Naive thymus-derived CD4-positive, alpha-beta T cell (primary cell): ENCODE measurements at regions not wholly inside any gene's neighbourhood (a gene's known extent, or its start where the extent isn't known, plus 50 kb on each side); places are given as distances from the start of the nearest gene placed in this dataset.

Experiments
- ATAC-seq: fragments of 150-1000 bp; cut with Tn5 transposase; 2 replicates; pipeline ENCODE4 v1.10.0; 2021; ENCODE audit warnings: mild to moderate bottlenecking, moderate library complexity
- CTCF ChIA-PET: fragments of 350-600 bp; sonication (Branson Sonifier 250); formaldehyde crosslinking; loops from one replicate; lab custom pipeline; 2021; ENCODE audit warnings: antibody characterized with exemption; lab: Charles Lee
- POLR2A ChIA-PET: fragments of 350-600 bp; sonication (Branson Sonifier 250); formaldehyde crosslinking; loops from one replicate; lab custom pipeline; 2021; ENCODE audit warnings: antibody characterized with exemption, inconsistent platforms; lab: Charles Lee
- DNase-seq, 9 donors: peaks; one replicate each; pipeline versions ENCODE4 v3.0.0 to v3.0.0-alpha.2; 2020 to 2022; ENCODE audit warnings: mixed read lengths in 1 of 9
- H3K27ac ChIP-seq: one replicate; pipeline ENCODE4 v1.7.0; 2013; ENCODE audit warnings: mild to moderate bottlenecking, low read depth, low read length, moderate library complexity
- H3K27me3 ChIP-seq, 2 donors: one replicate each; pipeline ENCODE4 v1.7.0; 2013; ENCODE audit warnings: low read length in 2 of 2, mild to moderate bottlenecking in 2 of 2, moderate library complexity in 2 of 2; ENCODE audit not compliant: control insufficient read depth in 2 of 2, insufficient read depth in 2 of 2
- H3K36me3 ChIP-seq, 3 experiments: 1 replicate in 2 of 3; 2 replicates in 1 of 3; pipeline ENCODE4 v1.7.0; 2013; ENCODE audit warnings: low read length in 3 of 3, mild to moderate bottlenecking in 3 of 3, moderate library complexity in 1 of 3; ENCODE audit not compliant: insufficient read depth in 3 of 3, control insufficient read depth in 2 of 3
- H3K4me1 ChIP-seq, 2 donors: one replicate each; pipeline ENCODE4 v1.7.0; 2013; ENCODE audit warnings: low read length in 2 of 2, mild to moderate bottlenecking in 2 of 2, moderate library complexity in 1 of 2; ENCODE audit not compliant: control insufficient read depth in 2 of 2, insufficient read depth in 2 of 2
- H3K4me3 ChIP-seq: 2 replicates; pipeline ENCODE4 v1.7.0; 2013; ENCODE audit warnings: mild to moderate bottlenecking, low read length
- H3K9me3 ChIP-seq, 3 experiments: 1 replicate in 2 of 3; 2 replicates in 1 of 3; pipeline ENCODE4 v1.7.0; 2013; ENCODE audit warnings: low read length in 3 of 3; ENCODE audit not compliant: control insufficient read depth in 2 of 3
- H3K27ac Mint-ChIP-seq, 9 donors: one replicate each; pipeline ENCODE4 v1.8.0; 2020 to 2022; ENCODE audit warnings: mixed read lengths in 9 of 9, mild to moderate bottlenecking in 8 of 9, moderate library complexity in 5 of 9, inconsistent platforms in 2 of 9
- H3K27me3 Mint-ChIP-seq, 5 donors: one replicate each; pipeline ENCODE4 v1.8.0; 2021 to 2022; ENCODE audit warnings: mixed read lengths in 5 of 5, mild to moderate bottlenecking in 1 of 5
- H3K36me3 Mint-ChIP-seq, 5 donors: one replicate each; pipeline ENCODE4 v1.8.0; 2020 to 2022; ENCODE audit warnings: mixed read lengths in 5 of 5, mild to moderate bottlenecking in 3 of 5, inconsistent platforms in 1 of 5
- H3K4me1 Mint-ChIP-seq, 7 donors: one replicate each; pipeline ENCODE4 v1.8.0; 2020 to 2022; ENCODE audit warnings: mixed read lengths in 7 of 7, mild to moderate bottlenecking in 3 of 7, inconsistent platforms in 1 of 7
- H3K4me3 Mint-ChIP-seq, 10 donors: one replicate each; pipeline ENCODE4 v1.8.0; 2020 to 2022; ENCODE audit warnings: mild to moderate bottlenecking in 10 of 10, mixed read lengths in 10 of 10, moderate library complexity in 6 of 10, inconsistent platforms in 2 of 10
- H3K9me3 Mint-ChIP-seq, 11 donors: one replicate each; pipeline ENCODE4 v1.8.0; 2020 to 2022; ENCODE audit warnings: mixed read lengths in 11 of 11, mild to moderate bottlenecking in 4 of 11, inconsistent platforms in 1 of 11, moderate library complexity in 1 of 11
- intact Hi-C, 2 donors: fragments of 100-400 bp; cut with micrococcal nuclease; formaldehyde crosslinking; loops; one replicate each; pipeline ENCODE4 v1.15.1; 2023

DNA sequence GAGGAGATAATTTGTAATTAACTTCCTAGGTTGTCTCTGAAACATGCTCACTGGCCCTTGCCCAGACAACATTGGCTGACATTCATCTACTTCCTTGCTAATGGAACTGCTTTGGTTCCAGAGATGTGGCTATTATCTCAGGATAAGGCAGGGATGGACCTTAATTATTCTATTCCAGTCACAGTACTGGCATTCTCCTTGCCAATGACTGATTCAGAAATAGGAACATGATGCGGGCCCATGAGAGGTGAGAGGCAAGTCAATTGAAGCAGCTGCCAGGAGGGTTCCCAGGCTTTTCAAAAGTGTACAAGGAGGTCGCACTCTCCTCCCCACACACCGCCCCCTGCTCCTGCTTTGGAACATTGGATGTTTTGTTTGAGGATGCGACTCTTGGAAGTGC lies 109.6 kb upstream of the DGKB start:
- H3K27me3 Mint-ChIP-seq: no peaks in the 10 kb centered on the region
- H3K4me3 ChIP-seq: no peak overlapping the region
- no peaks in the 10 kb centered on the region for H3K27me3 ChIP-seq
- no peaks in the 10 kb centered on the region for H3K4me1 Mint-ChIP-seq
- H3K9me3 ChIP-seq: no peaks in the 10 kb centered on the region
- intact Hi-C loops: no loop called here
- CTCF ChIA-PET: no interaction called here
- H3K9me3 Mint-ChIP-seq: peaks cover 0 to 5% (median 0%) of the 10 kb centered on the region in 11 donors
- no peak overlapping the region for H3K27ac ChIP-seq
- no peak for ATAC-seq
- no peak for DNase-seq
- POLR2A ChIA-PET: no interaction called here
- H3K36me3 ChIP-seq: no peaks in the 10 kb centered on the region
- H3K4me1 ChIP-seq: no peaks in the 10 kb centered on the region
- H3K4me3 Mint-ChIP-seq: no peak overlapping the region
- no peak overlapping the region for H3K27ac Mint-ChIP-seq
- no peaks in the 10 kb centered on the region for H3K36me3 Mint-ChIP-seq

DNA sequence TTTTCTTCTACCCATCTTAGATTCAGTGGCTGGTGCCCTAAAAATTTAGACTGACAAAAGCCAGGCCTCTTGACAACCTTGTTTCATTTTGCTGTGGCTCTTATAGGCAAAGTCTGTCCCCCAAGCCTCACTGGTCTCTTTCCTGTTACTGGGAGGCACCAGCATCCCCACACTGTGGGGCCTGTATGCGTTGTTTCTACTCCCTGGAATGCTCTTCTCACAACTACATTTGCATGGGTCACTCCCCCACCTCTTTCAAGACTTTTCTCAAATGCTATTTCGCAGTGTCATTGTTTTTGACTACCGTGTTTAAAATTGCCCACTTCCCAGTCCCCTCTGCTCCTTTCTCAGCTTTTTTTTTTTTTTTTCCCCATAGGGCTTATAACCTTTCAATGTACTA lies 108.7 kb upstream of the DGKB start:
- Mint-ChIP-seq H3K36me3 (no peaks in the 10 kb centered on the region), H3K27ac (no peak overlapping the region), H3K4me3 (no peak overlapping the region), H3K27me3 (no peaks in the 10 kb centered on the region), H3K9me3 (peaks cover 0 to 5% (median 0%) of the 10 kb centered on the region in 11 donors), H3K4me1 (no peaks in the 10 kb centered on the region)
- H3K4me1 ChIP-seq: no peaks in the 10 kb centered on the region
- H3K4me3 ChIP-seq: no peak overlapping the region
- intact Hi-C loops: no loop called here
- POLR2A ChIA-PET: no interaction called here
- no peak overlapping the region for H3K27ac ChIP-seq
- DNase-seq (no peak), ATAC-seq (no peak)
- CTCF ChIA-PET: no interaction called here
- H3K9me3 ChIP-seq: no peaks in the 10 kb centered on the region
- H3K36me3 ChIP-seq: no peaks in the 10 kb centered on the region
- no peaks in the 10 kb centered on the region for H3K27me3 ChIP-seq

DNA sequence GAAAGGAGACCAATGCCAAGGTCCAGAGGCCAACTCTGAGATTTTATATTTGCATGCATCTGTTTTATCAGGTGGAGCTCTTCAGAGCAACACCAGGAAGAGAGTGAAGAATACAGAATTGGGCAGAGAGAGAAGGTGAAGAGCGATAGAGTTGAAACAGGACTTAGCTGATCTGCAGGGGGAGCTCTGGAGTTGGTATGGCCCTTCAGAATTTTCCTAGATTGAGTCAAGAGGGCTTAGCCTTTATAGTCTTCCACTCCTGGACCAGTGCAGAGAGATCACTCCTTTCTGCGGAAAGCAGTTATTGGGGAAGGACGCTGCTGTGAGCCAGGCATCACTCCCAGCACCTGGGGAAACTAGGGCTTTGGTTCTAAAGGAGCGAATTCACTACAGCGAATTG lies 105.0 kb upstream of the DGKB start:
- no peaks in the 10 kb centered on the region for H3K27me3 ChIP-seq
- intact Hi-C loops: no loop called here
- ATAC-seq: no peak
- Mint-ChIP-seq H3K36me3 (no peaks in the 10 kb centered on the region), H3K9me3 (peaks cover 0 to 7% (median 3%) of the 10 kb centered on the region in 11 donors), H3K4me1 (no peaks in the 10 kb centered on the region), H3K27me3 (no peaks in the 10 kb centered on the region), H3K27ac (no peak overlapping the region), H3K4me3 (no peak overlapping the region)
- H3K4me1 ChIP-seq: no peaks in the 10 kb centered on the region
- no peaks in the 10 kb centered on the region for H3K9me3 ChIP-seq
- ChIA-PET POLR2A (no interaction called here), CTCF (no interaction called here)
- no peak for DNase-seq
- H3K27ac ChIP-seq: no peak overlapping the region
- H3K36me3 ChIP-seq: no peaks in the 10 kb centered on the region
- no peak overlapping the region for H3K4me3 ChIP-seq

DNA sequence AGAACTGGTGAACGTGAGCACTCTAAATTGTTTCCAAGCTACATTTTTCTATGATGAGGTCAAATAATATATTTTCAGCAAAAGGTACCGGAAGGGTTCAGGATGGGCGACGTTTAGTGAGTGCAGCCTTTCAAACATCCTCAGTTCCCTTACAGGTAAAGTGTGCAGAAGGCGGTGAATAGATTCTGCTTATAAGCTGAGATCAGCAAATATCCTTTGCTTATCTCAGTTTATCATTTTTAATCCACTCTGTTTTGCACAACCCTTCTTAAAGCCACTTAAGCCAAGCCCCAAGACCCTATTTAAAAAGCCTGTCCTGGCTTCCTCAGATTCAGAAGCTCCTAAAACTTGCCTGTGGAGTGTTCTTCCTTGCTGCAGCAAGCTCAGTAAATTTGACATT lies 103.1 kb upstream of the DGKB start:
- POLR2A ChIA-PET: no interaction called here
- no peak overlapping the region for H3K27ac Mint-ChIP-seq
- CTCF ChIA-PET: no interaction called here

DNA sequence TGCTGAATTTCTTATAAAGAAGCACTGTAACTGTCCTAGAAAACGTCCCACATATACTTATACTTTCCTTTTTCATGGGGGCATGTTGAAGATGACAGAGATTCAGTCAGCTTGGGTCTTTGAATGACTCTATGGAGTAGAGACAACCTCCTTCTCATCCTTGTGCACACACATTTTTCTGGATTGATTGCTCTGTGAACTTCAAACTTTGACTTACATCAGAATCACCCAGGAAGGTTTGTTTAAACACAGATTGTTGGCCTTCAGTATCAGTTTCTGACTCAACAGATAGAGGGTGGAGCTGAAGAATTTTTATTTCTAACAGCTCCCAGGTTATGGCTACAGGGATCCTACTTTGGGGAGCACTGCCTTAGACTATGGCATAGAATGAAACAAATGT lies 97.6 kb upstream of the DGKB start:
- POLR2A ChIA-PET: no interaction called here

More for the DNA sequence above, 103.1 kb upstream of the DGKB start:
- Histone ChIP-seq H3K4me1 (no peaks in the 10 kb centered on the region), H3K9me3 (no peaks in the 10 kb centered on the region), H3K4me3 (no peak overlapping the region), H3K36me3 (no peaks in the 10 kb centered on the region), H3K27ac (no peak overlapping the region), H3K27me3 (no peaks in the 10 kb centered on the region)
- peaks cover 0 to 7% (median 1%) of the 10 kb centered on the region in 11 donors for H3K9me3 Mint-ChIP-seq
- DNase-seq (no peak), ATAC-seq (no peak)
- H3K27me3 Mint-ChIP-seq: no peaks in the 10 kb centered on the region
- no peaks in the 10 kb centered on the region for H3K36me3 Mint-ChIP-seq
- no peak overlapping the region for H3K4me3 Mint-ChIP-seq
- no peaks in the 10 kb centered on the region for H3K4me1 Mint-ChIP-seq
- intact Hi-C loops: no loop called here

DNA sequence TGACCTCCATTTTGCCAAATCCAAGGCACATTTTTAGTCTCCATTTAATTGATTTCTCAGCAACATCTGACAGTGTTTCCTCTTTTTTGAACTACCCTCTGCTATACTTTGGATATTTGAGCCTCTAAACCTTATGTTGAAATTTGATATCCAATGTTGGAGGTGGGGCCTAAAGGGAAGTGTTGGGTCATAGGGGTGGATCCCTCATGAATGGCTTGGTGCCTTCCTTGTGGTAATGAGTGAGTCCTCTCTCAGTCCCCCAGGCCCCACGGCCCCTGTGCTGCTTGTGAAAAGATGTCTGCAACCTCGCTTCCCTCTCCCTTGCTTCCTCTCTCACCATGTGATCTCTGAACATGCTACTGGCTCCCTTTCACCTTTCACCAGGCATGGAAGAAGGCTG lies 96.8 kb upstream of the DGKB start:
- H3K27me3 ChIP-seq: no peaks in the 10 kb centered on the region
- Mint-ChIP-seq H3K36me3 (peaks cover 0 to 4% (median 0%) of the 10 kb centered on the region in 5 donors), H3K9me3 (peaks cover 0 to 16% (median 4%) of the 10 kb centered on the region in 11 donors), H3K27me3 (no peaks in the 10 kb centered on the region), H3K4me1 (no peaks in the 10 kb centered on the region), H3K27ac (no peak overlapping the region), H3K4me3 (no peak overlapping the region)
- no peak overlapping the region for H3K27ac ChIP-seq
- H3K4me1 ChIP-seq: no peaks in the 10 kb centered on the region
- H3K9me3 ChIP-seq: no peaks in the 10 kb centered on the region
- POLR2A ChIA-PET: no interaction called here
- H3K4me3 ChIP-seq: no peak overlapping the region
- no peak for DNase-seq
- ATAC-seq: no peak
- no peaks in the 10 kb centered on the region for H3K36me3 ChIP-seq
- intact Hi-C loops: no loop called here
- CTCF ChIA-PET: no interaction called here

More for the DNA sequence above, 97.6 kb upstream of the DGKB start:
- H3K36me3 Mint-ChIP-seq: peaks cover 0 to 4% (median 0%) of the 10 kb centered on the region in 5 donors
- H3K27me3 ChIP-seq: no peaks in the 10 kb centered on the region
- no peaks in the 10 kb centered on the region for H3K27me3 Mint-ChIP-seq
- CTCF ChIA-PET: no interaction called here
- H3K4me1 ChIP-seq: no peaks in the 10 kb centered on the region
- no peaks in the 10 kb centered on the region for H3K4me1 Mint-ChIP-seq
- H3K27ac Mint-ChIP-seq: no peak overlapping the region
- no peaks in the 10 kb centered on the region for H3K36me3 ChIP-seq
- intact Hi-C loops: no loop called here
- peaks cover 0 to 16% (median 4%) of the 10 kb centered on the region in 11 donors for H3K9me3 Mint-ChIP-seq
- no peak overlapping the region for H3K4me3 ChIP-seq
- no peak overlapping the region for H3K4me3 Mint-ChIP-seq
- no peak for ATAC-seq
- H3K9me3 ChIP-seq: no peaks in the 10 kb centered on the region
- no peak overlapping the region for H3K27ac ChIP-seq
- DNase-seq: no peak

DNA sequence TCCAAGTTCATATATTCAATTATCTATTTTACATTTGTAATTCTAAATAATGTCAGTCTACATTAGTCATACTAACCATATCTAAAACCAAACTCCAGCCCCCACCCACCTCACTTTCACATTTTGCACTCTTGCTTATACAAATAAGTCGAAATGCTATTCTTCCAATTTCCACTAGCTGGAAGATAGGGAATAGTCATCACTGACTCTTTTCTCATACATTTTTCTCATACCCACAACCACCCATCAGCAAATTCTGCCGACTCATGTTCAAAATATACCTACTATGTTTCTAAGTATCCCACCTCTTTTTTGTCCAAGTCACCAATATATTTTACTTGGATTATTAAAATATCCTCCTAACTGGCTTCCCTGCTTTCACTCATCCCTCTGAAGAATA lies 93.2 kb upstream of the DGKB start:
- no peaks in the 10 kb centered on the region for H3K4me1 ChIP-seq
- H3K27ac ChIP-seq: no peak overlapping the region
- POLR2A ChIA-PET: no interaction called here
- Mint-ChIP-seq H3K27ac (no peak overlapping the region), H3K36me3 (peaks cover 0 to 4% (median 0%) of the 10 kb centered on the region in 5 donors), H3K27me3 (no peaks in the 10 kb centered on the region), H3K4me3 (no peak overlapping the region), H3K4me1 (no peaks in the 10 kb centered on the region), H3K9me3 (peaks cover 0 to 15% (median 2%) of the 10 kb centered on the region in 11 donors)
- H3K27me3 ChIP-seq: no peaks in the 10 kb centered on the region
- DNase-seq: no peak
- no peaks in the 10 kb centered on the region for H3K36me3 ChIP-seq
- CTCF ChIA-PET: no interaction called here
- no peaks in the 10 kb centered on the region for H3K9me3 ChIP-seq
- no peak for ATAC-seq
- intact Hi-C loops: no loop called here
- no peak overlapping the region for H3K4me3 ChIP-seq
